ENCODE measurements at regions not wholly inside any gene's neighbourhood (a gene's known extent, or its start where the extent isn't known, plus 50 kb on each side); places are given as distances from the start of the nearest gene placed in this dataset.

- Histone ChIP-seq H3K4me1 (no peaks in the 10 kb centered on the region), H3K36me3 (no peaks in the 10 kb centered on the region), H3K27ac (no peak overlapping the region), H3K9me3 (no peaks in the 10 kb centered on the region), H3K27me3 (no peaks in the 10 kb centered on the region), H3K4me3 (no peak overlapping the region)
- intact Hi-C loops (cut with DNase I; ENCODE audit: low total_unique reads): no loop called here
- no peak for TF ChIP-seq CTCF (IDR thresholded peaks at IDR 0.05)
- no peak for DNase-seq
These were observed 483.0 kb upstream of the SORCS1 start for GRCh38 chr10:107647462-107647861.

DNA sequence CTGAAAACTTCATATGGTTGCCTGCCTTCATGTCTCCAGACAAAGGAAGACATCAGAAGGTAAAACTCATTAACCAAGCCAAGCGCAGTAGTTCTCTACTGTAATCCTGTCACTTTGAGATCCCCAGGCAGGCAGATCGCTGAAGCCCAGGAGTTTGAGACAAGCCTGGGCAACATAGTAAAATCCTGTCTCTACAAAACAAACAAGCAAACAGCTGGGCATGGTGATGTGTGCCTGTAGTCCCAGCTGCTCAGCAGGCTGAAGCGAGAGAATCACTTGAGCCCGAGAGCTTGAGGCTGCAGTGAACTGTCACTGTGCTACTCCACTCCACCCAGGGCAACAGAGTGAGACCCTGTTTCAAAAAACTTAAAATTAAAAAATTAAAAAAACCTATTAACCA is 467.4 kb upstream of the SORCS1 start:
- Histone ChIP-seq H3K4me1 (no peaks in the 10 kb centered on the region), H3K36me3 (no peaks in the 10 kb centered on the region), H3K27ac (no peak overlapping the region), H3K9me3 (no peaks in the 10 kb centered on the region), H3K4me3 (no peak overlapping the region), H3K27me3 (no peaks in the 10 kb centered on the region)
- no peak for DNase-seq
- intact Hi-C loops (cut with DNase I; ENCODE audit: low total_unique reads): no loop called here
- TF ChIP-seq CTCF (IDR thresholded peaks at IDR 0.05): no peak

DNA sequence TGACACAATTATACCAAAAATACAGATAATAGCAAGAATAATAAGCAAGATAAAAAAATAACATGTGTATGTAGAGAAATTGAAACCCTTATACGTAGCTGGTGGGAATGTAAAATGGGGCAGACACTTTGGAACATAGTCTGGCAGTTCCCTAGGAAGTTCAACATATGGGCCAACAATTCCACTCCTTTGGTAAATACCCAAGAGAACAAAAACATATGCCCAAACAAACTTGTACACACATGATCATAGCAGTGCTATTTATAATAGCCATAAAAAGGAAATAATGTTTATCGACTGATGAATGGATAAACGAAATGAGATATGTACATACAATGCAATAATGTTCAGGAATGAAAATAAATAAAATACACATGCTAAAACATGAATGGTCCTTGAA is 462.4 kb upstream of the SORCS1 start:
- no peak for TF ChIP-seq CTCF (IDR thresholded peaks at IDR 0.05)
- intact Hi-C loops (cut with DNase I; ENCODE audit: low total_unique reads): no loop called here
- H3K27ac ChIP-seq: no peak overlapping the region

DNA sequence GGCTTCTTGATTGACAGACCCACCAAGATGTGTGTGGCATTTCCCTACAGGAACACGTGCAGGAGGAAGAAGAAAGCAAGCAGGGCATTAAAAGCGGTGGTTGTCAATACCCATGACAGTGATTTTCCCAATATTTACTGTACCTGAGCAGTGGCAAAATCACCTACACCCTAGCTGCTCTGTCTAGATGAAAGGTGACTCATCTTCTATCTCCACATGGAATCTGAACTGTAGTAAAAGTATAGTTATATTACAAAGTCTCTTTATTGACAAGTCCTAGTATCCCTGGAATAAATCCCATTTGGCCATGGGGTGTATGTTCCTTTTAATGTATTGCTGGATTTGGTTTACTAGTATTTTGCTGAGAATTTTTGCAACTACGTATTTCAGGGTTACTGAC is 458.8 kb upstream of the SORCS1 start:
- Histone ChIP-seq H3K4me3 (no peak overlapping the region), H3K4me1 (no peaks in the 10 kb centered on the region), H3K9me3 (no peaks in the 10 kb centered on the region), H3K36me3 (no peaks in the 10 kb centered on the region), H3K27me3 (no peaks in the 10 kb centered on the region), H3K27ac (no peak overlapping the region)
- DNase-seq: no peak
- intact Hi-C loops (cut with DNase I; ENCODE audit: low total_unique reads): no loop called here
- no peak for TF ChIP-seq CTCF (IDR thresholded peaks at IDR 0.05)

More for the DNA sequence above, 462.4 kb upstream of the SORCS1 start:
- H3K9me3 ChIP-seq: no peaks in the 10 kb centered on the region
- H3K4me3 ChIP-seq: no peak overlapping the region
- no peak for DNase-seq
- H3K27me3 ChIP-seq: no peaks in the 10 kb centered on the region
- no peaks in the 10 kb centered on the region for H3K4me1 ChIP-seq
- no peaks in the 10 kb centered on the region for H3K36me3 ChIP-seq

GRCh38 chr10:107619139-107619538 is 454.6 kb upstream of the SORCS1 start:
- intact Hi-C loops (cut with DNase I; ENCODE audit: low total_unique reads): no loop called here
- no peaks in the 10 kb centered on the region for H3K4me1 ChIP-seq
- H3K9me3 ChIP-seq: no peaks in the 10 kb centered on the region
- H3K4me3 ChIP-seq: no peak overlapping the region
- H3K36me3 ChIP-seq: no peaks in the 10 kb centered on the region
- no peak for DNase-seq
- no peaks in the 10 kb centered on the region for H3K27me3 ChIP-seq
- no peak overlapping the region for H3K27ac ChIP-seq
- no peak for TF ChIP-seq CTCF (IDR thresholded peaks at IDR 0.05)

- H3K9me3 ChIP-seq: no peaks in the 10 kb centered on the region
- intact Hi-C loops (cut with DNase I; ENCODE audit: low total_unique reads): no loop called here
- H3K36me3 ChIP-seq: no peaks in the 10 kb centered on the region
- TF ChIP-seq CTCF (IDR thresholded peaks at IDR 0.05): no peak
- no peak overlapping the region for H3K27ac ChIP-seq
- H3K4me3 ChIP-seq: no peak overlapping the region
- no peaks in the 10 kb centered on the region for H3K4me1 ChIP-seq
- no peaks in the 10 kb centered on the region for H3K27me3 ChIP-seq
- DNase-seq: no peak
These were observed 454.0 kb upstream of the SORCS1 start for GRCh38 chr10:107618504-107618994.
